Myocyte (in vitro differentiated cells): ENCODE measurements at regions not wholly inside any gene's neighbourhood (a gene's known extent, or its start where the extent isn't known, plus 50 kb on each side); places are given as distances from the start of the nearest gene placed in this dataset.
"Not testable (repeated sequence)": the region's sequence is repeated elsewhere in the genome, so short reads cannot be mapped to it uniquely, and the experiment has no call there.

Experiments
- DNase-seq: peaks from one replicate; pipeline ENCODE4 v3.0.0-alpha.2; 2012; ENCODE audit warnings: low read depth

DNA sequence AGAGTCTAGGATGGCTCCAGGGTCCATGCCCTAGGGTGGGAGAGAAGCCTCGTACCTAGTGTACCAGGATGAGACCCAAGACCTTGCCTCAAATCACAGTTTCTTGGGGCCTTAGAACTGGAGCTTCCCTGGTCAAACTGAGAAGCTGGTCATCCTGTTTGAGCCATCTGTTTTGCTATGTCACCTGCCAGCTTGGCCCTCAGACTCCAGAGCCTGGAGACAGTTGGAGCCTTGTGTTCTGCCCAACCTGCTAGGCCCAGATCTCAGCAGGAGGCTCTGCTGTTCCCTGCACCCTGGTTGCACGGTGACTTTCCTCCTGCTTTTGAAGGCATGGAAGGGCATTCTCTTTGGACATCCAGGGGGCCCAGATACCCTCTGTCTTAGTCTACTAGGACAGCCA is 206.3 kb upstream of the ATP6AP2 start:
- DNase-seq: peak; percentile 3

DNA sequence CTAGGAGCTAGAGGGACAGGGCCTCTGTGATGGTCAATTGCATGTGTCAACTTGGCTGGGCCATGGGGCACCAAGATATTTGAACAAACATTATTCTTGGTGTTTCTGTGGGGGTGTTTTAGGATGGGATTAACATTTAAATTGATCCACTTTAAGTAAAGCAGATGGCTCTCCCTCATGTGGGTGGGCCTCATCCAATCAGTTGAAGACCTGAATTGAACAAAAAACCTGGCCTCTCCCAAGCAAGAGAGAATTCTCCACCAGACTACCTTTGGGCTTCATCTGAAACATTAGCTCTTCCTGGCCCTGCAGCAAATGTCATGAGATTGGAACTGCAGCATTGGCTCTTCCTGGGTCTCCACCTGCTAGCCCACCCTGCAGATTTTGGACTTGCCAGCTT is 207.1 kb upstream of the ATP6AP2 start:
- no peak for DNase-seq

DNA sequence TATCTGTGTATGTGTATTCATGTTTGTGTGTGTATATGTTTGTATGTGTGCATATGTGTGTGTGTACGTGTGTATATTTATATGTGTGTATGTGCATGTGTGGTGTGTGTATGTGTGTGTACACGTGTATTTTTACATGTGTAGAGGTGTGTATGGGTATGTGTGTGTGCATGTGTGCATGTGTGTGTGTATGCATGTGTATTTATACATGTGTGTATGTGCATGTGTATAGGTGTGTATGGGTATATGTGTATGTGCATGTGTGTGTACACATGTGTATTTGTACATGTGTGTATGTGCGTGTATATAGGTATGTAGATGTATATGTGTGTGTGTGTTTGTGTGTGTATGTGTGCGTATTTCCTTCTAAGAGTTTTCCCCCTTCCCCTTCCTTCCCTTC is 207.7 kb upstream of the ATP6AP2 start:
- no peak for DNase-seq

DNA sequence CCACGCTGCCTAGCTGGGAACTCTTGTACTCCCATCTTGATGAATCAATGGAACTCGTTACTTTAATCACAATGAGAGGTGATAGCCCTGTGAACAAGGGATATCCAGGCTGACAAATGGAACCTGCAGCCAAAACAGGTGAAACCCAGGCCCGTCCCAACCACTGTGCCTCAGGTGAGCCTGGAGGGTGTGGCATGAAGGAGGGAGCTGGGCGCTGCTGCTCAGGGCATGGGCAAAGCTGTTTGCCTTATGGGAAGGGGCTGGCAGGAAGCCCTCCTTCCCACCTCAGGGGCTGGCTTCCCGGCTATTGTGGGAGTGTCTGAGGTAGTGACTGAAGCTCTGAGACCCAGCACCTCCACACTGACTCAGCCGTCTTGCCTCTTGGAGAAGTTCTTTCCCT is 209.4 kb upstream of the ATP6AP2 start:
- DNase-seq: no peak

DNA sequence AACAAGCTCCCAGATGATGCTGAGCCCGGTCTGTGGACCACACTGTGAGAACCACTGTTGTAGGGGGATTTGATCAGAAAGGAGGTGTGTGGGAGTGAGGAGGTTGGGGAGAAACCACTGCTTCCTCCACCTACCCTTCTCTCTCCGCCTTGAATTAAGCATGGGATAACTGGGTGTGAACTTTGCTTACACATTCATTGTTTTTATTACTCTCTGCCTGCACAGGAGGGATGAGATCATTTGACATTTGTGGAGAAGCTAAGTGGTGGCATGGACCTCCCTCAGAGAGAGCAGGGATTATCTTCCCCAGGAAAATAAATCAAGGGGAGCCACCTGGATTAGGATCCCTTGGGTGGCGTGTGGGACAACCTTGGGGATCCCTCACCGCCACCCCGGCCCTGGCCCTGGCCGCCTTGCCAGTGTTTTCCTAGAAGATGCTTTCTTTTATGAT is 212.1 kb upstream of the ATP6AP2 start:
- DNase-seq: no peak

DNA sequence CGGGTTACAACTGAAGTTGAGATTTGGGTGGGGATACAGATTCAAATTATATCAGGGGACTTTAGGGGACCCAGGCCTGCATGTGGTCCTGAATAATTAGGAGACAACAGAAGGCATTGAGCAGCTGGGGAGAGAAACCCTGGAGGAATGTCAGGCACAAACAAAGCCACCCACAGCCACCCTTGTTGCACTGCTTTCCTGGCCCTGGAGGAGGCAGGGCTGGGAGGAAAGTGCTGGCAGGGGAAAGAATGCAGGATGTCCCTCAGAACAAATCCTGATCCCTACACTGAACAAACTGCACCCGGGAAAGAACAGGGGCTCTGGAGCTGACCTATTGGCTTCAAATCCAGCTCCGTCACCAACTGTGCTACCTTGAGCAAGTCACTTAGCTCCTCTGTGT is 214.1 kb upstream of the ATP6AP2 start:
- DNase-seq: no peak

DNA sequence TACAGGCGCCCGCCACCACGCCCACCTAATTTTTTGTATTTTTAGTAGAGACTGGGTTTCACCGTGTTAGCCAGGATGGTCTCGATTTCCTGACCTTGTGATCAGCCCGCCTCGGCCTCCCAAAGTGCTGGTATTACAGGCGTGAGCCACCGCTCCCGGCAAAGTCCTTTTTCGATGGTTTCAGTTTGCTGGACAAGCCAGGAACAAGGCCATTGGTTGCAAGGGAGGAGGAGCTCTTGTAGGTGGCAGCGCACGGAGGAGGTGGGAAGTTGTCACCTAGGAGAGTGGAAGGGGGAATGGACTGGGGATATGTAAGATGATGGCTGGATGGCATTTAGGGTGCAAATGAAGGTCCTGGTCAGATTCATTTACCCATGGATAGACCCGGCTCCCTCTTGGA is 218.5 kb upstream of the ATP6AP2 start:
- not testable (repeated sequence) for DNase-seq

DNA sequence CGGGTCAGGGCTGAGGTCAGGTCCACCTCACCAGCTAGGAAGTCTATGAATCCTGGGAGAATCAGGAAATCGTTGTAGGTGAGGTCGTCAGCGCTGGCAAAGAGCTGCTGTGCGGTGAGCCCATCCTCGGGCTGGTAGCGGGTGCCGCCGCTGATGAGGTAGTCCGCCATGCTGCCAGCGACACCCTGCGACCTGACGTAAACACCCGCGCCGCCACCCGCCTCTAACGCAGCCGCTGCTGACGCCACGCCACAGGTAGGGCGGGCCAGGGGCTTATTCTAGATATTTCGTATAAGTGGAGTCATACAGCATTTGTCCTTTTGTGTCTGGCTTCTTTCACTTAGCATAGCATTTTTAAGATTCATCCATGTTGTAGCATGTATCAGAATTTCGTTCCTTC is 220.2 kb upstream of the ATP6AP2 start:
- DNase-seq: no peak

DNA sequence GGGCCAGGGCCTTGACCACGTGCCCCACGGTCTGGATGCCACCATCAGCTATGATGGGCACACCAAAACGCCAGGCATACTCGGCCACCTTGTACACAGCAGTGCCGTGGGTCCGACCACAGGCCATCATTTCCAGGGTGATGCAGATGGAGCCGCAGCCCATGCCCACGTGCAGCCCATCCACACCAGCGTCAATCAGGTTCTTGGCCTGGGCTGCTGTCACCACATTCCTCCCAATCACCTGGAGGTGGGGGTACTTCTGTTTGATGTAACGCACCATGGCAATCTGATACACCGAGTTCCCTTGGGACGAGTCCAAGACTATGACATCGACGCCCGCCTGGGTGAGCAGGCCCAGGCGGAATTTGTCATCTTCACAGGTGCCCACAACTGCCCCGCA is 221.2 kb upstream of the ATP6AP2 start:
- no peak for DNase-seq

DNA sequence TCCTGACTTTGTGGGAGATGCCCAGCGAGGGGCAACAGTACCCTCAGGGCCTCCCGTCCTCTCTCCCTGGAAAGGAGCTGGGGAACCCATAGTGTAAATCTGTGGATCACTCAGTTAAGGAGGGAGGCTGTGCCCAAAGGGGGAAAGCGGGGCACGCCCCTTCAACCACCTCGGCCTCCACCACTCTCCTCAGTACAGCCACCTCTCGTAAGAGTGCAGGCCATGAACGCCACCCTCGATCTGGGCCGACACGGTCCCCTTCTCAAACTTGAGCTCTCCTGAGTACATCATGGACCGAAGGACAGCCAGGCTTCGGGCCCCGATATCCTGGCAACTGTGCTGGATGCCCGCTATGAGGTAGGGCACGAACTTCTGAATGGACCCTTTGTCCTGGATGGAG is 221.8 kb upstream of the ATP6AP2 start:
- DNase-seq: no peak

DNA sequence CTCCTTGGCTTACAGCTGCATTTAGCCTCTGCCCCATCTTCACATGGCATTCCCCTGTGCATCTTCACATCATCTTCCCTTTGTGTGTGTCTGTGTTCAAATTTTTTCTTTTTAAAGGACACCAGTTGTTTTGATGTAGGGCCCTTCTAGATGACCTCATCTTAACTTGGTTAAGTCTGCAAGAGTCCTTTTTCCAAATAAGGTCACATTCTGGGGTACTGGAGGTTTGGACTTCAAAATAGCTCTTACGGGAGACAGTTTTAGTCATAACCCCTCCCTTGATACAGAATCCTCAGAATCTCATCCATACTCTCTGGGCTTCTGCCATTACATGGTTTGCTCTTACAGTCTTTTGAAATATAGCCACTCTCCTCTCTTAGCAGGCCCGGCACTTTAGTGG is 231.5 kb upstream of the ATP6AP2 start:
- DNase-seq: no peak

DNA sequence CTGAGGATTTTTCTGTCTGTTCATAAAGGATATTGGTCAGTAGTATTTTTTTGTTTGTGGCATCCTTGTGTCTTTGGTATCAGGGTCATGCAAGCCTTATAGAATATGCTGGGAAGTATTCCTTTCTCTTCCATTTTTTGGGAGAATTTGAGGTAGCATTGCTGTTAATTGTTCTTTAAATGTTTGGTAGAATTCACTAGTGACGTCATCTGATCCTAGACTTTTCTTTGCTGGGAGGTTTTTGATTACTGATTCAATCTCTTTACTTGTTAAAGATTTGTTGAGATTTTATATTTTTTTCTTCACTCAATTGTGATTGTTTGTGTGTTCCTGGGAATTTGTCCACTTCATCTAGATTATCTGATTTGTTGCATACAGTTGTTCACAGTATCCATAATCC is 234.4 kb upstream of the ATP6AP2 start:
- no peak for DNase-seq

DNA sequence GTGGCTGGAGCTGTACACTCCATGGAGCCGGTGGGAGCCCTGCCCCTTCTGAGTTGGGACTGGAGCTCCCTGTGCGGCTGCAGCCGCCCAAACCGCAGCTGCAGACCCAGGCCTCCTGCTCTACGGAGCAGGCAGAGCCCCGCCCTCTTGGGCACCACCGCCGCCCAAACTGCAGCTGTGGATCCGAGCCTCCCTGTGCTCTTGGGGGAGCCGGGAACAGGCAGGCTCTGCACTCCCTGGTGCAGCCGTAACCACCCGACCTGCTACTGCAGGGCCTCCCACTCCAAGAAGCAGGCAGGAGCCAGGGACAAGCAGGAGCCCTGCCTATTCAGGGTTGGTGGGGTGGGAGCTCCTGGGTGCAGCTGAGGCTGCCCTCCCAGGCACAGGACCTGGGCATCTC is 237.5 kb upstream of the ATP6AP2 start:
- DNase-seq: no peak

DNA sequence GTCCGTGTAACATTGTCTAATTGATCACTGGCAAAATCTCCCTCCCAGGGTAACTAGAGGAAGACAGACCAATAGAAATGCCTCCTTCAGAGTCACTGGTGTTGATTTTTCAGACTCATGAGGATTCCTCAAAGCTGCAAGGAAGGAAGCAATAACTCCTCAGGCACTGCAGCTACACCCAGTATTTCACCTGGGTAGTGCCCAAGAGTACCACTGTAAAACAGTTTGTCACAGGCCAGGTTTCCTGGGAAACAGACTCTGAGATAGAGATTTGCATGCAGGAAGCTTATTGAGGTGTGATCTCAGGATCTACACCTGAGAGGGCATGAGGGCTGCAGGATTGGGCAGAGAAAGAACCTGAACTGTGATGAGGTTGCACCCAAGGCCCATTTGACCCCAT is 240.7 kb upstream of the ATP6AP2 start:
- no peak for DNase-seq

DNA sequence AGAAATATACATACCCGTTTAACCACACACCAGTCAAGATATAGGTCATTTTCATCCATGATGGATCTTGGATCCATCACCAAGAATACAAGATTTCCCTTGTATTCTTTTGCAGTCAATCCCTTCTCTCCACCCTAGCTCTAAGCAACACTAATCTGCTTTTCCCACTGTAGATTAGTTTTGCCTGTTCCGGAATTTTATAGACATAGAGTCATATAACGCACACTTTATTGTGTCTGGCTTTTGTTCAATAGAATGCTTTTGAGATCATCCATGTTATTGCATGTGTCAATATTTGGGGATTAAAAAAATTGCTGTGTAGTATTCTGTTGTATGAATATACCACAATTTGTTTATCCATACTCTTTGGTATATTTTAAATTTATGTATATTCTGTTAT is 235.6 kb upstream of the BCOR start:
- no peak for DNase-seq

DNA sequence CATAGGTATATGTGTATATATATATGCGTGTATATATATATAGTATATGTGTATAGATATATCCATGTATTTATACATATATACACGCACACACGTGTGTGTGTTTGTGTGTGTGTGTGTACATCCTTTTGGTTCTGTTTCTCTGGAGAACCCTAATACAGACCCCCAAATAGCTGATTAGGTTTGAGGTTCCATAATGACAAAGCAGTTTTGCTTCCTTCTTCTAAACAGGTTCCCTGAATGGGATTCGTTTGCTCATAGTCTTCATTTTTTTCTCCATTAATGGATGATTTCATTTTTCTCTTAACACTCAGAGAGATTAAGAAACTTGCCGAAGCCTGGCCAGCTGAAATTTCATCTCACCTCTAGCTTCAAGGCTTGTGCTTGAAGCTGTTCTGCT is 234.0 kb upstream of the BCOR start:
- no peak for DNase-seq

DNA sequence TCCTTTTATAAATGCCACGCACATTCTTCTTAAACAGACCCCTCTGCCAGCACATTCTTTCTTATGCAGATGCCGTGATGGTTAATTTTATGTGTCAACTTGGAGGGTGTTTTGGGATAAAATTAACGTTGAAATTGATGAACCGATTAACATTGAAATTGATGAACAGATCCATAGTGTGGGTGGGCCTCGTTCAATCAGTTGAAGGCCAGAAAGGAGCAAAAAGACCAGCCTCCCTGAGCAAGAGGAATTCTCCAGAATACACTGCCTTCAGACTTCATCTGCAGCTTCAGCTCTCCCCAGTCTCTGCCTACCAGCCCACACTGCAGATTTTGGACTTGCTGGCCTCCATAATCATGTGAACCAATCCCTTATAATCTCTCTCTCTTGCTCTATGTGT is 233.6 kb upstream of the BCOR start:
- DNase-seq: no peak

DNA sequence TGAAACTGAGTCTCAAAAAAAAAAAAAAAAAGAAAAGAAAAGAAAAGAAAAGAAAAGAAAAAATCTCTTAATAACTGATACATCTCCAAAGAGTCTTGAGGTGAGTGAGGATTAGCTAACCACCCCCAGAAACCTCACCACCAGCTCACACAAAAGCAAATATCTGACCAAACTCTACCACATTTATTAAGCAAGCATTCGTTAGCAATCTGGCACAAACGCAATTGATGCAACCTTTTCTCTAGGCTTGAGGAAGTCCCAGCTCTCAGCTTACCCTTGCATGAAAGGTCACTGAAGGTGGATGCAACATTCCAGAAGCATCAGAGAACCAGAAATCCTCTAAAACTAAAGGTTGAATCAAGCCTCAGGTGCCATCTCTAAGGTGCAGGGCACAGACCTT is 231.9 kb upstream of the BCOR start:
- no peak for DNase-seq

DNA sequence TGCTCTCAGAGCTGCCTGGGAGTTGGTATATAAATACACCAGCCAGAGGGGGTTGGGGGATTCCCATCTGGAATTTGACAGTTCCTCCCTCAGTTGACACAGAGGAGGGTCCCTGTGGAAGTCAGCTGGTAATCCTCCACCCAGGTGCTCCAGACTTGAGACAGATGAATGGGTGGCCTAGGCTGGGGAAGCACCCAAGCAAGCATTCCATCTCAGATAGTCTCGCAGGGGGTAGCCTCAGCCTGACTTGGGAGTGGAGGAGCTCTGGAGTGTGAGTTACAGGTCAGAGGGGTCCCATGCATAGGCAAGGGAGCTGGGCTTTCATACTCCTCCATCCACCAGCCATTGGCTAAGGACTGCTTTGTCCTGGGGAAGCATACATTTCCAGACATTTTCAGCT is 229.3 kb upstream of the BCOR start:
- DNase-seq: no peak

DNA sequence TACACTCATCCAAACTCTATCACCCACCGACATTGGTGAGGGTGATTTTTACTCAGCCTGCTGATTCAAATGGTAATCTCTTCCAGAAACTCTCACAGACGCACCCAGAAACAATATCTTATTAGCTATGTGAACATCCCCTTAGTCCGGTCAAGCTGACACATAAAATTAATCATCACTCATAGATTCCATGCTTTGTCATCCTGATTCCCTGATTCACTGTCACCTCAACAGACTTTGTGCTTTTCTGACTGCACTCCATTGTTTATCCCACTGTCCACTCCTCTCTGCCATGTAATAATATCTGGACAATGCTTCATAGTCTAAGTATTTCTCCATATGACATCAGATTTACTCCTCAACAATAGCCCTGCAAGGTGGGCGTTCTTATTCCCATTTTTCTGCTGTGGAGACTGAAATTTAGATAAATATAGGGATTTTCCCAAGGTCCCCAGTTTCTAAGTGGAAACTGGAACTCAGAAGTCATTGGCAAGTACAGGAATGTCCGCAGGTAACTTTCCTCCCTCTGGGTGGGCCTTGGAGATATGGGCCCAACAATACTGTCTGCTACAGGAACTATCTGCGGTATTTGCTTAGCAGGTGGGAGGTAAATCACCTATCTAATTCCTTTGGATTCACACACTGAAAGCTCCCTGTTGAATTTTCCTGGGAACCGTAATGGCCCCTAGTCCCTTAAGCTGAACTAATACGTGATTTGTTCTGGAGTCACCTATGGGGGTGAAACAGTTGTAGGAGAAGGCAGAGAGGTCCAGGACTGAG is 228.6 kb upstream of the BCOR start:
- no peak for DNase-seq

DNA sequence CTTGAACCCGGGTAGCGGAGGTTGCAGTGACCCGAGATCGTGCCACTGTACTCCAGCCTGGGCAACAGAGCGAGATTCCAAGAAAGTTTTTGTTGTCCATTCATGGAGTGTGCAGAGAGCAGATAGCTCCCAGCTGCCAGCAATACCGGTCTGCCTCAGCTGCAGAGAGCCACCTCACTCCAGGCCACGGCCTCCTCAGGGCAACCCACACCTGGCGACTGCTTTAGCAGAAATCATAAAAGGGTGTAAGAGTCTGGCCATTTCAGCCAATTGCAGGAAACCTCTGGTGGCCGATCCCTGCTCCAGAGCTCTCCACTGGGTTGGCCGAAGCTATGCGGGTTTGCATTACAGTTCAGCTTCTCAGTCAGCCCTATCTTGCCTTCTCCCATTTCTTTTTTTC is 227.4 kb upstream of the BCOR start:
- DNase-seq: no peak

DNA sequence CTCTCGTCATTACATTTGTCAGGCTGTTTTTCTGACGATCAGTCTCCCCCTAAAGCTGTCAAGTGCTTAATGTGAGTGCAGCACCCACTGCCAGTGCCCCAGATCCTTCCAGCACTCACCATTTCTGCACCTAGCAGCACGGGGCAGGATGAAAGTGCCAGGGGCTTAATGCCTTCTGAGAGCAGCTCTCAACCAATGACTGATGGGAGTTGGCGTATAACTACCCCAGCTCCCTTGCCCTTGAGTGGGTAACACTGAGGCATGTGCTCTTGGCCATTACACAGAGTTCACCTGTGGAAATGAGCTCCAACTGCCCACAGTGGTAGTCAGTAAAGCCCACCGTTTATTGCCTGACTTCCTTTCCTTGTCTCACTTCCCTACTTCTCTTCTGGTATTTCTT is 226.2 kb upstream of the BCOR start:
- DNase-seq: no peak

DNA sequence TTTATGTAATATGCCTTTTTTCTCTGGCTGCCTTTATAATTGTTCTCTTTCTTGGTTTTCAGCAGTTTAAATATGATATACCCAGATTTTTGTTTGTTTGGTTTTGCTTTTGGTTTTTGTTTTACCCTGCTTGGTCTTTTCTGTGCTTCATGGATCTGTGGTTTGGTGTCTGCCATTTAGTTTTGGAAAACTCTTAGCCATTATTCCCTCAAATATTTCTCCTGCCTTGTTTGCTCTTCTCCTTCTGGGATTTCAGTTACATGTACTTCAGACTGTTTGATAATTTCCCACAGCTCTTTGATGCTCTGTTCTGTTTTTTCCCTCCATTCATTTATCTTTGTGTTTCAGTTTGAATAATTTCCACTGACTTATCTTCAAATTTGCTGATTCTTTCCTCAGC is 223.1 kb upstream of the BCOR start:
- DNase-seq: no peak

DNA sequence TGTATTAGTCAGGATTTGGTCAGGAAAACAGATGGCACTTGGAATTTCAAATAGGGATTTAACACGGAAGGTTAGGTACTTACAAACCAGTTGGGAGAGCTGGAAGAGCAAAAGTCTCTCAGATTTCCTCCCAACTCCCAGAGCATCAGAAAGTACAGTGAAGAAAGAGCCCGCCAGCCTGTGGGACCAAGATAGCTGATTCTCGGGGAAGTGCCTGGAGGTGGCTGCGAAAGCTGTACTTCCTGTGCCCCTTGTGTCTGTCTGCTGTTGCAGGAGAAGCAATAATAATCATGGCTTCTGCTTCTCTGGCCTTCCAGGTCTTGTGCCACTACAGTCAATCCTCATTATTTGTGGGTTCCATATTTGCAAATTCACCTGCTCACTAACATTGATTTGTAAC is 221.0 kb upstream of the BCOR start:
- DNase-seq: no peak
